ENCODE measurements at regions not wholly inside any gene's neighbourhood (a gene's known extent, or its start where the extent isn't known, plus 50 kb on each side); places are given as distances from the start of the nearest gene placed in this dataset.
"Not testable (repeated sequence)": the region's sequence is repeated elsewhere in the genome, so short reads cannot be mapped to it uniquely, and the experiment has no call there.

GRCh38 chr3:59404851-59405250 is 355.0 kb upstream of the CFAP20DC start:
- no peak for DNase-seq

- no peak for DNase-seq
These were observed 354.2 kb upstream of the CFAP20DC start for GRCh38 chr3:59404064-59404463.

- DNase-seq = no peak
These were observed 352.1 kb upstream of the CFAP20DC start for GRCh38 chr3:59401924-59402323.

- DNase-seq = no peak
These were observed 342.3 kb upstream of the CFAP20DC start for GRCh38 chr3:59392116-59392515.

- DNase-seq = no peak
These were observed 341.3 kb upstream of the CFAP20DC start for GRCh38 chr3:59391131-59391530.

GRCh38 chr3:59388555-59389270 is 338.9 kb upstream of the CFAP20DC start:
- no peak for DNase-seq

- no peak for DNase-seq
These were observed 336.3 kb upstream of the CFAP20DC start for GRCh38 chr3:59386165-59386564.

GRCh38 chr3:59385547-59385946 is 335.7 kb upstream of the CFAP20DC start:
- no peak for DNase-seq

- DNase-seq = no peak
These were observed 331.5 kb upstream of the CFAP20DC start for GRCh38 chr3:59381282-59381681.

GRCh38 chr3:59380146-59380545 is 330.3 kb upstream of the CFAP20DC start:
- DNase-seq = no peak

- no peak for DNase-seq
These were observed 325.0 kb upstream of the CFAP20DC start for GRCh38 chr3:59374818-59375211.

- no peak for DNase-seq
These were observed 324.4 kb upstream of the CFAP20DC start for GRCh38 chr3:59374091-59374817.

- no peak for DNase-seq
These were observed 322.5 kb upstream of the CFAP20DC start for GRCh38 chr3:59372346-59372745.

- no peak for DNase-seq
These were observed 319.3 kb upstream of the CFAP20DC start for GRCh38 chr3:59368900-59369675.

- peak; percentile 71 for DNase-seq
These were observed 317.3 kb upstream of the CFAP20DC start for GRCh38 chr3:59367150-59367549.

GRCh38 chr3:59366218-59366617 is 316.4 kb upstream of the CFAP20DC start:
- no peak for DNase-seq

GRCh38 chr3:59364496-59364895 is 314.7 kb upstream of the CFAP20DC start:
- DNase-seq = peak; percentile 28

- not testable (repeated sequence) for DNase-seq
These were observed 310.5 kb upstream of the CFAP20DC start for GRCh38 chr3:59360312-59360711.

GRCh38 chr3:59341459-59341858 is 291.6 kb upstream of the CFAP20DC start:
- DNase-seq = no peak

GRCh38 chr3:59339818-59340217 is 290.0 kb upstream of the CFAP20DC start:
- no peak for DNase-seq

- no peak for DNase-seq
These were observed 289.1 kb upstream of the CFAP20DC start for GRCh38 chr3:59338934-59339333.

- DNase-seq = no peak
These were observed 285.5 kb upstream of the CFAP20DC start for GRCh38 chr3:59335338-59335737.

GRCh38 chr3:59334585-59334984 is 284.8 kb upstream of the CFAP20DC start:
- DNase-seq = peak; percentile 25
